Mesenchymal stem cell (in vitro differentiated cells and primary cell): ENCODE measurements at regions not wholly inside any gene's neighbourhood (a gene's known extent, or its start where the extent isn't known, plus 50 kb on each side); places are given as distances from the start of the nearest gene placed in this dataset.

Source experiments
- DNase-seq: peaks from one replicate; pipeline ENCODE4 v3.0.0-alpha.2; 2013
- H2AFZ ChIP-seq: one replicate; pipeline ENCODE4 v1.6.1; 2013; ENCODE audit warnings: low read depth, mild to moderate bottlenecking, control low read depth, inconsistent platforms, low read length, moderate library complexity
- H2AK5ac ChIP-seq: 2 replicates; pipeline ENCODE4 v1.6.1; 2013; ENCODE audit warnings: low read length, moderate library complexity, mild to moderate bottlenecking, inconsistent platforms; ENCODE audit not compliant: severe bottlenecking
- H2BK120ac ChIP-seq: one replicate; pipeline ENCODE4 v1.6.1; 2013; ENCODE audit warnings: low read depth, mild to moderate bottlenecking, inconsistent platforms, low read length, moderate library complexity
- H2BK12ac ChIP-seq, 2 experiments: one replicate each; pipeline ENCODE4 v1.6.1; 2013; ENCODE audit warnings: inconsistent platforms in 2 of 2, low read length in 2 of 2, mild to moderate bottlenecking in 2 of 2, moderate library complexity in 2 of 2, control low read depth in 1 of 2
- H2BK15ac ChIP-seq: one replicate; pipeline ENCODE4 v1.6.1; 2013; ENCODE audit warnings: mild to moderate bottlenecking, low read depth, inconsistent platforms; ENCODE audit not compliant: poor library complexity, severe bottlenecking
- H2BK5ac ChIP-seq: 2 replicates; pipeline ENCODE4 v1.6.1; 2013; ENCODE audit warnings: low read depth, mild to moderate bottlenecking, low read length, control low read depth, inconsistent platforms; ENCODE audit not compliant: poor library complexity, severe bottlenecking
- H3K14ac ChIP-seq, 2 experiments: one replicate each; pipeline ENCODE4 v1.6.1; 2013; ENCODE audit warnings: inconsistent platforms in 2 of 2, low read length in 2 of 2, control low read depth in 1 of 2, mild to moderate bottlenecking in 1 of 2, moderate library complexity in 1 of 2
- H3K18ac ChIP-seq, 2 experiments: one replicate each; pipeline ENCODE4 v1.6.1; 2013; ENCODE audit warnings: inconsistent platforms in 2 of 2, low read length in 2 of 2, control low read depth in 1 of 2, low read depth in 1 of 2, mild to moderate bottlenecking in 1 of 2
- H3K23ac ChIP-seq, 2 experiments: one replicate each; pipeline ENCODE4 v1.6.1; 2013; ENCODE audit warnings: inconsistent platforms in 2 of 2, low read length in 2 of 2, mild to moderate bottlenecking in 2 of 2, moderate library complexity in 2 of 2, control low read depth in 1 of 2
- H3K27ac ChIP-seq: 2 replicates; pipeline ENCODE4 v1.5.1; 2013; ENCODE audit warnings: mild to moderate bottlenecking, moderate library complexity, low read length, control low read depth, inconsistent platforms; ENCODE audit not compliant: poor library complexity, severe bottlenecking
- H3K27me3 ChIP-seq, 2 experiments: 2 replicates each; pipeline versions ENCODE4 v1.6.1 to v1.7.0; 2013; ENCODE audit warnings: low read length in 2 of 2, mild to moderate bottlenecking in 2 of 2, moderate library complexity in 2 of 2, control low read depth in 1 of 2, inconsistent platforms in 1 of 2; ENCODE audit not compliant: control insufficient read depth in 1 of 2, insufficient read depth in 1 of 2
- H3K36me3 ChIP-seq, 2 experiments: 2 replicates each; pipeline versions ENCODE4 v1.6.1 to v1.7.0; 2013; ENCODE audit warnings: low read length in 2 of 2, control low read depth in 1 of 2, inconsistent platforms in 1 of 2, low read depth in 1 of 2, mild to moderate bottlenecking in 1 of 2; ENCODE audit not compliant: insufficient read depth in 2 of 2, control insufficient read depth in 1 of 2
- H3K4ac ChIP-seq, 2 experiments: one replicate each; pipeline ENCODE4 v1.6.1; 2013; ENCODE audit warnings: inconsistent platforms in 2 of 2, low read length in 2 of 2, mild to moderate bottlenecking in 2 of 2, moderate library complexity in 2 of 2, control low read depth in 1 of 2, low read depth in 1 of 2
- H3K4me1 ChIP-seq: 2 replicates; pipeline ENCODE4 v1.6.1; 2013; ENCODE audit warnings: low read depth, low read length, control low read depth; ENCODE audit not compliant: control insufficient read depth, insufficient read depth
- H3K4me2 ChIP-seq: 2 replicates; pipeline ENCODE4 v1.6.1; 2013; ENCODE audit warnings: low read length, mild to moderate bottlenecking, inconsistent platforms; ENCODE audit not compliant: poor library complexity, severe bottlenecking
- H3K4me3 ChIP-seq, 2 experiments: 2 replicates each; pipeline versions ENCODE4 v1.5.1 to v1.7.0; 2013; ENCODE audit warnings: low read length in 2 of 2, mild to moderate bottlenecking in 2 of 2, control low read depth in 1 of 2, low read depth in 1 of 2; ENCODE audit not compliant: insufficient read depth in 1 of 2
- H3K79me1 ChIP-seq: replicated peaks from 2 replicates; pipeline ENCODE4 v1.6.1; 2013; ENCODE audit warnings: mild to moderate bottlenecking, control low read depth, low read length, inconsistent platforms; ENCODE audit not compliant: poor library complexity, severe bottlenecking
- H3K9ac ChIP-seq: 2 replicates; pipeline ENCODE4 v1.7.0; 2013; ENCODE audit warnings: mild to moderate bottlenecking, low read length, moderate library complexity
- H3K9me3 ChIP-seq: 2 replicates; pipeline ENCODE4 v1.7.0; 2013; ENCODE audit warnings: mild to moderate bottlenecking, low read length; ENCODE audit not compliant: control insufficient read depth
- H4K8ac ChIP-seq: one replicate; pipeline ENCODE4 v1.6.1; 2013; ENCODE audit warnings: inconsistent platforms, mild to moderate bottlenecking, low read length, moderate library complexity
- H4K91ac ChIP-seq: one replicate; pipeline ENCODE4 v1.6.1; 2013; ENCODE audit warnings: mild to moderate bottlenecking, low read length, inconsistent platforms
- WGBS: methylation state at CpG from one replicate; pipeline ENCODE4 v1.1.7; 2013; ENCODE audit warnings: mixed read lengths; 5-methylcytosine and 5-hydroxymethylcytosine counted together

DNA sequence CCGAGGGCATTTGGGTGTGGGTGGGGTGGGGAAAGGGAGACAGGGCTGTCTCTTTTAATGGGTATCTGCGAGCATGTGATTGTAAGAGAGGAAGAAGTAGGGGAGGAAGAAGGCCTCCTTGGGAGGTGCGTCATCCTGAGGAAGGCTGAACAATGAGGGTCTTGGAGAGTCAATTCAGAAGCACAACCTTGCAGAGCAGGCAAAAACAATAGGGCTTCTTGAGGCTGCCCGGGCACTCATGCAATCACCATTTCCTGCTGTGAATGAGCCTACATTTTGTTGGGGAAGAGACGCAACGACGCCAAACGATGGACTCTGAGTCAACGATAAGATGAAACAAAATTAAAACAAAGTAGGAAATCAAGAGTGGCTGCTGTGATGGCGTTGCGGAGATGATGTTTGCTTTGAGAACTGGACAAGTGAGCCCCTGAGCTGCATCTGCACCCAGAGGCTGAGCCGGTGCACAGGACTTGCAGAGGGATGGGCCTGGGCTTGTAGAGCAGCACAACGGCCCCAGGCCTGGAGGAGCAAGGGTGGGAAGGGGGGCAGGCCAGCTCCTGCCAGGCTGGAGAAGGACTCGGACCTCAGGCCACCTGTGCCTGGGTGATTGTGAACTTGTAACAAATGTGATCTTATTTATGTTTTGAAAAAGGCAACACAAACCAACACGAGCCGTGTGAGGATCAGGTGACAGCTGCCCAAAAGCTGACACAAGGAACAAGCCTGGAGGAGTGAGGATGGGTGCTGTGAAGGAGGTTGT is 92.3 kb upstream of the B3GAT1 start:
- H3K14ac ChIP-seq = no peak overlapping the region
- no peak overlapping the region for H4K8ac ChIP-seq
- H3K4me2 ChIP-seq = no peak overlapping the region
- H3K23ac ChIP-seq = no peak overlapping the region
- no peak overlapping the region for H2BK15ac ChIP-seq
- no peak overlapping the region for H4K91ac ChIP-seq
- no peaks in the 10 kb centered on the region for H3K36me3 ChIP-seq
- H2BK12ac ChIP-seq = no peak overlapping the region
- peaks cover 0 to 2% of the 10 kb centered on the region in 2 experiments for H3K27me3 ChIP-seq
- no peak overlapping the region for H3K18ac ChIP-seq
- H3K79me1 ChIP-seq = no peaks in the 10 kb centered on the region
- 84% methylated on average over 16 of the region's 16 CpGs for WGBS
- no peak overlapping the region for H3K4ac ChIP-seq
- H2AFZ ChIP-seq = no peak overlapping the region
- H2BK120ac ChIP-seq = no peak overlapping the region
- H3K9ac ChIP-seq = no peak overlapping the region
- DNase-seq = no peak
- H3K27ac ChIP-seq = no peak overlapping the region
- no peaks in the 10 kb centered on the region for H3K9me3 ChIP-seq
- no peak overlapping the region for H3K4me3 ChIP-seq
- no peaks in the 10 kb centered on the region for H3K4me1 ChIP-seq
- H2AK5ac ChIP-seq = no peak overlapping the region
- H2BK5ac ChIP-seq = no peak overlapping the region

DNA sequence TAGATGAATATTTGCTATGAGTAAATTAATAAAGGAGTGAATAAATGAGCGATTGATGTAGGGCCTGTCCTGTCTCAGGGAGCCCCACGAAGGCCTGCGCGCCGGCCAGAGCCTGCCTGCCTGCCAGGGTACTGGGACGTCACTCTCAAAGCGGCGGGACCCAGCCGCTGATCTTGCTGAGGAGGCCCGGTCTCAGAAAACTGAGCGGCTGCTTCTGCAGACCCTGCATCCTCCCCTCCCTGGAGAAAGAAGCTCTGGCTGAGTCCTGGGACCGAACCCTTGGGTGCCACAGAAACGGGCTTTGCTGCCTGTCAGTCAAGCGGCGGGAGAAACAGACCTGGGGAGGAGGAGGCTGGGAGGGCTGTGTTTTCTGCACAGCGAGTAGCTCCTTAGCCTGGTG is 91.6 kb upstream of the B3GAT1 start:
- Histone ChIP-seq H2BK12ac (no peak overlapping the region), H3K18ac (no peak overlapping the region), H4K91ac (no peak overlapping the region), H3K4me3 (no peak overlapping the region), H2AK5ac (no peak overlapping the region), H2BK5ac (no peak overlapping the region), H3K79me1 (no peaks in the 10 kb centered on the region), H3K9me3 (no peaks in the 10 kb centered on the region), H3K14ac (no peak overlapping the region), H3K27ac (no peak overlapping the region), H4K8ac (no peak overlapping the region), H3K27me3 (peaks cover 0 to 2% of the 10 kb centered on the region in 2 experiments), H2BK15ac (no peak overlapping the region), H2BK120ac (no peak overlapping the region), H3K23ac (no peak overlapping the region), H2AFZ (no peak overlapping the region), H3K4me1 (no peaks in the 10 kb centered on the region), H3K36me3 (no peaks in the 10 kb centered on the region), H3K9ac (no peak overlapping the region), H3K4me2 (no peak overlapping the region), H3K4ac (no peak overlapping the region)
- DNase-seq = no peak
- 92% methylated on average over 16 of the region's 16 CpGs for WGBS

DNA sequence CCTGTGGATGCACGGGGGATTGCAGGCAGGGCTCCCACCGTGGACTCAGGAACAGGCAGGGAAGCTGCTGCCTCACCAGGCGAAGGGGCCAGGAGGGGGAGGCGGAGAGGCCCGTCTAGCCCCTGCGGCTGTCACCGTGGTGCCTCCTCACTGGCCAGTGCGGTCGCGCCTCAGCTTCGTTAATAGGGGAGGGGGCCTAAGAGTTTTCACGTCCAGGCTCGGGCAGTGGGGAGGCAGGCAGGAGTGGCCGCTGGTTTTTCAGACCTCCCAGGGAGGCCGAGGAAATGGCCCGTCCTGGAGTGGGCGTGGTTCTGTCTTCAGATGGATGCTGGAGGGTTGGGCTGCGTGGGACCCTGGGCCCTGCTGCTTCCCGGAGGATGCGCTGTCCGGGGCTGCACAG is 91.1 kb upstream of the B3GAT1 start:
- Histone ChIP-seq H3K9ac (no peak overlapping the region), H3K27ac (no peak overlapping the region), H3K18ac (no peak overlapping the region), H4K8ac (no peak overlapping the region), H4K91ac (no peak overlapping the region), H3K79me1 (no peaks in the 10 kb centered on the region), H3K4me2 (no peak overlapping the region), H3K23ac (no peak overlapping the region), H2BK5ac (no peak overlapping the region), H3K14ac (no peak overlapping the region), H2BK15ac (no peak overlapping the region), H3K36me3 (no peaks in the 10 kb centered on the region), H3K4me1 (no peaks in the 10 kb centered on the region), H2AK5ac (no peak overlapping the region), H2AFZ (no peak overlapping the region), H3K4me3 (no peak overlapping the region), H3K4ac (no peak overlapping the region), H2BK120ac (no peak overlapping the region), H3K27me3 (peaks cover 0 to 2% of the 10 kb centered on the region in 2 experiments), H3K9me3 (no peaks in the 10 kb centered on the region), H2BK12ac (no peak overlapping the region)
- DNase-seq = no peak
- WGBS = 63% methylated on average over 21 of the region's 21 CpGs

DNA sequence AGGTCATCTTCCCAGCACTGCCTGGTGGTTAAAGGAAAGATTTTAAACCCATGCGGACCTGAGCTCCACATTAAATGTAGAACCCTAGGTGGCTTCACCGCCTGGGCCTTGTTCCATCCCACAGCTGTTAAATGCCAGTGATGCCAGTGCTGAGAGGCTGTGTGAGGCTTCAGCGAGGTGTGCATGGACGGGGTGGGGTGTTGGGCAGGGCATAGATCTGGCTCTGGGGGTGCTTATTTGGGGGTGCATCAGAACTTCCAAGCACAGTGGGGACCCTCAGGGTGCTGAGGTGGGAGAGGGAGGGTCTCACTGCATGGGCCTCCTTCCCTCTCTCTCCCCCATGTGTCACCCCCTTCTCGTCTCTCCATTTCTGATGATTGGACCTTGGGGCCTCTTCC is 90.1 kb upstream of the B3GAT1 start:
- Histone ChIP-seq H3K4me2 (no peak overlapping the region), H4K8ac (no peak overlapping the region), H3K4ac (no peak overlapping the region), H3K9me3 (no peaks in the 10 kb centered on the region), H3K14ac (no peak overlapping the region), H2AFZ (no peak overlapping the region), H3K27ac (no peak overlapping the region), H2BK120ac (no peak overlapping the region), H3K79me1 (no peaks in the 10 kb centered on the region), H3K27me3 (peaks cover 0 to 2% of the 10 kb centered on the region in 2 experiments), H2BK12ac (no peak overlapping the region), H3K36me3 (no peaks in the 10 kb centered on the region), H3K4me3 (no peak overlapping the region), H2BK15ac (no peak overlapping the region), H3K4me1 (no peaks in the 10 kb centered on the region), H2AK5ac (no peak overlapping the region), H3K23ac (no peak overlapping the region), H3K18ac (no peak overlapping the region), H3K9ac (no peak overlapping the region), H2BK5ac (no peak overlapping the region), H4K91ac (no peak overlapping the region)
- DNase-seq = no peak
- WGBS = 83% methylated on average over 5 of the region's 5 CpGs
